ENCODE measurements at regions not wholly inside any gene's neighbourhood (a gene's known extent, or its start where the extent isn't known, plus 50 kb on each side); places are given as distances from the start of the nearest gene placed in this dataset.

DNA sequence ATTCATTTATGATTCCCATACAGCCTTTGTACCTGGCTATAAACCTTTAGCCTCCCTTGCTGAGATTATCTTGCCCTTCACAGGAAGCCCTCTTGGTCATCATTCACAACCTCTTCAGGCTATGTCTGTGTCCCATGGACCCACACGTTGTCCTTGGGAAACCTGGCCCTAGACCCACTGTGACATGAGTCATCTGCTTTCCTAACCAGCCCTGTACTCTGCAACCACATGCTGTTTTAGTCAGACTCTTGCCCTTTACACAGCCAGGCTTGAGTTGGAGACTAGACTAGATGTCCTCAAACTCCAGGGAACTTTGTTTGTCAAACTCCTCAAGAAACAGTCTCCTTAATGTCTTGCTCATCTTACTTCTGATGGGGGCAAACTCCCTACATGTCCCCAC is 229.3 kb upstream of the ZSWIM2 start:
- TF ChIP-seq POLR2AphosphoS5 (IDR thresholded peaks at IDR 0.05): no peak
- no peak for TF ChIP-seq POLR2A (IDR thresholded peaks at IDR 0.05; ENCODE audit: low read depth)
- no peak for TF ChIP-seq EP300 (IDR thresholded peaks at IDR 0.05)
